Endothelial cell of umbilical vein (primary cell): ENCODE measurements at regions not wholly inside any gene's neighbourhood (a gene's known extent, or its start where the extent isn't known, plus 50 kb on each side); places are given as distances from the start of the nearest gene placed in this dataset.
"Not testable (repeated sequence)": the region's sequence is repeated elsewhere in the genome, so short reads cannot be mapped to it uniquely, and the experiment has no call there.

Experiments
- BruUV-seq: library from RNA; stranded (reverse); fragments of 400-500 nt; replicated peaks from 2 replicates; lab custom pipeline; 2021; lab: Mats Ljungman, UMichigan
- CTCF ChIA-PET: fragments of 300-600, 350-600 bp; sonication (Branson Sonifier 250); formaldehyde crosslinking; loops from one replicate; lab custom pipeline; 2021; ENCODE audit warnings: antibody characterized with exemption, inconsistent platforms; lab: Charles Lee
- POLR2A ChIA-PET: fragments of 300-600, 350-600 bp; sonication (Branson Sonifier 250); formaldehyde crosslinking; loops from one replicate; lab custom pipeline; 2021; ENCODE audit warnings: antibody characterized with exemption, inconsistent platforms; lab: Charles Lee
- DNase-seq: peaks from one replicate; pipeline ENCODE4 v3.0.0-alpha.2; 2011; ENCODE audit warnings: low read depth, low spot score
- FAIRE-seq: peaks from 2 replicates; lab custom pipeline; 2011; peaks lifted over from hg19 to GRCh38; lab: Jason Lieb, UNC
- H2AFZ ChIP-seq: 2 replicates; pipeline ENCODE4 v1.6.0; 2012; ENCODE audit warnings: low read depth, low read length, control low read depth, inconsistent platforms
- H3K27ac ChIP-seq: 2 replicates; pipeline ENCODE4 v1.5.1; 2011; ENCODE audit warnings: low read depth, mild to moderate bottlenecking, control low read depth, low read length, moderate library complexity; ENCODE audit not compliant: insufficient read depth
- H3K27me3 ChIP-seq, 2 experiments: 2 replicates each; pipeline versions ENCODE4 v1.6.0 to v1.6.1; 2011; ENCODE audit warnings: low read length in 2 of 2, mixed read lengths in 1 of 2; ENCODE audit not compliant: control insufficient read depth in 2 of 2, insufficient read depth in 2 of 2
- H3K36me3 ChIP-seq, 2 experiments: 2 replicates in 1 of 2; 3 replicates in 1 of 2; pipeline ENCODE4 v1.5.1; 2011; ENCODE audit warnings: low read length in 2 of 2, mild to moderate bottlenecking in 1 of 2, moderate library complexity in 1 of 2; ENCODE audit not compliant: control insufficient read depth in 2 of 2, insufficient read depth in 2 of 2; ENCODE audit errors: extremely low read depth in 1 of 2
- H3K4me1 ChIP-seq: 3 replicates; pipeline ENCODE4 v1.5.1; 2011; ENCODE audit warnings: mild to moderate bottlenecking, low read length; ENCODE audit not compliant: control insufficient read depth, insufficient read depth; ENCODE audit errors: extremely low read depth
- H3K4me2 ChIP-seq: 2 replicates; pipeline ENCODE4 v1.6.1; 2011; ENCODE audit warnings: low read length, control low read depth, mixed read lengths; ENCODE audit not compliant: insufficient read depth
- H3K4me3 ChIP-seq, 3 experiments: fragments of 200-600 bp in 1 of 3; sonication (generic), shearing (Covaris generic) in 1 of 3; replicated peaks in 1 of 3; 2 replicates each; pipeline ENCODE4 v1.5.1; 2011 to 2016; ENCODE audit warnings: control low read depth in 3 of 3, low read length in 3 of 3, mild to moderate bottlenecking in 2 of 3, inconsistent platforms in 1 of 3, low read depth in 1 of 3, moderate library complexity in 1 of 3; ENCODE audit not compliant: insufficient read depth in 1 of 3
- H3K79me2 ChIP-seq: 2 replicates; pipeline ENCODE4 v1.6.0; 2012; ENCODE audit warnings: low read length, inconsistent platforms; ENCODE audit not compliant: control insufficient read depth, insufficient read depth
- H3K9ac ChIP-seq: replicated peaks from 2 replicates; pipeline ENCODE3; 2011; ENCODE audit warnings: low read length, control low read depth; ENCODE audit not compliant: insufficient read depth; ENCODE audit errors: extremely low read depth
- H3K9me1 ChIP-seq: replicated peaks from 3 replicates; pipeline ENCODE4 v1.6.0; 2011; ENCODE audit warnings: mild to moderate bottlenecking, low read length; ENCODE audit not compliant: control insufficient read depth, insufficient read depth; ENCODE audit errors: extremely low read depth
- H3K9me3 ChIP-seq: replicated peaks from 2 replicates; pipeline ENCODE4 v1.5.1; 2012; ENCODE audit warnings: low read length, inconsistent platforms; ENCODE audit not compliant: control insufficient read depth, insufficient read depth
- H4K20me1 ChIP-seq: replicated peaks from 2 replicates; pipeline ENCODE3; 2011; ENCODE audit warnings: mild to moderate bottlenecking, low read length; ENCODE audit not compliant: control insufficient read depth, insufficient read depth; ENCODE audit errors: extremely low read depth
- FOS ChIP-seq: IDR thresholded peaks from 2 replicates; pipeline ENCODE4 v1.6.1; 2011; ENCODE audit warnings: mild to moderate bottlenecking, low read length, moderate library complexity, borderline replicate concordance; ENCODE audit not compliant: insufficient read depth
- GATA2 ChIP-seq: IDR thresholded peaks from 2 replicates; pipeline ENCODE4 v1.7.0; 2011; ENCODE audit warnings: low read depth, mild to moderate bottlenecking, moderate library complexity, mixed read lengths, low read length; ENCODE audit not compliant: insufficient read length, insufficient read depth
- POLR2AphosphoS5 ChIP-seq: IDR thresholded peaks from 2 replicates; pipeline ENCODE4 v1.6.1; 2012; ENCODE audit warnings: low read depth, mild to moderate bottlenecking, control low read depth, low read length, moderate library complexity; ENCODE audit not compliant: insufficient read depth
- dilution Hi-C: fragments of 300-500 bp; cut with MboI; formaldehyde crosslinking; loops from one replicate; pipeline ENCODE4 v1.15.0; 2019; ENCODE audit warnings: low sequenced_read_pairs; ENCODE audit not compliant: extremely low pct_ligation_motif_present
- intact Hi-C: fragments of 100-400 bp; cut with micrococcal nuclease; formaldehyde crosslinking; loops from one replicate; pipeline ENCODE4 v1.10.0; 2022
- TF ChIP-seq, protein P1 (sequence below): IDR thresholded peaks from 2 replicates; pipeline ENCODE4 v1.6.1; 2011; ENCODE audit not compliant: insufficient read depth, insufficient read length

DNA sequence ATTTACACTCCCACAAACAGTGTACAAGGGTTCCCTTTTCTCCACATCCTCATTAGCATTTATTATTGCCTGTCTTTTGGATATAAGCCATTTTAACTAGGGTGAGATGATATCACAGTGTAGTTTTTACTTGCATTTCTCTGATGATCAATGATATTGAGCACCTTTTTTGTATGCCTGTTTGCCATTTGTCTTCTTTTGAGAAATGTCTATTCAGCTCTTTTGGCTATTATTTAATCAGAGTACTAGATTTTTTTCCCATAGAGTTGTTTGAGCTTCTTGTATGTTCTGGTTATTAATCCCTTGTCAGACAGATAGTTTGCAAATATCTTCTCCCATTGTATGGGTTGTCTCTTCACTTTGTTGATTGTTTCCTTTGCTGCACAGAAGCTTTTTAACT, 190.6 kb downstream of the MAGEB17 start:
- FAIRE-seq, result no peak

DNA sequence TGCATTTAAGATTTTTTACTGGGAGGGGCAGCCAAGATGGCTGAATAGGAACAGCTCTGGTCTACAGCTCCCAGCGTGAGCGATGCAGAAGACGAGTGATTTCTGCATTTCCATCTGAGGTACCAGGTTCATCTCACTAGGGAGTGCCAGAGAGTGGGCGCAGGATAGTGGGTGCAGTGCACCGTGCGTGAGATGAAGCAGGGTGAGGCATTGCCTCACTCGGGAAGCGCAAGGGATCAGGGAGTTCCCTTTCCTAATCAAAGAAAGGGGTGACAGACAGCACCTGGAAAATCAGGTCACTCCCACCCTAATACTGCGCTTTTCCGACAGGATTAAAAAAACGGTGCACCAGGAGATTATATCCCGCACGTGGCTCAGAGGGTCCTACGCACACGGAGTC, 192.8 kb downstream of the MAGEB17 start:
- H3K4me1 ChIP-seq, dilution Hi-C loops, H3K36me3 ChIP-seq, DNase-seq, H3K4me3 ChIP-seq, H3K9me3 ChIP-seq, CTCF ChIA-PET, H3K27ac ChIP-seq, H4K20me1 ChIP-seq, FAIRE-seq, H3K9me1 ChIP-seq, H3K9ac ChIP-seq, intact Hi-C loops, H3K4me2 ChIP-seq, H3K79me2 ChIP-seq, POLR2A ChIA-PET, H2AFZ ChIP-seq, H3K27me3 ChIP-seq, BruUV-seq: not testable (repeated sequence)

More for the DNA sequence above, 190.6 kb downstream of the MAGEB17 start:
- Histone ChIP-seq H3K4me3 (no peak overlapping the region), H3K9ac (no peak overlapping the region), H3K4me1 (no peaks in the 10 kb centered on the region), H3K27me3 (no peaks in the 10 kb centered on the region), H3K4me2 (no peak overlapping the region), H3K27ac (no peak overlapping the region), H3K9me1 (no peaks in the 10 kb centered on the region), H3K79me2 (no peaks in the 10 kb centered on the region), H3K36me3 (no peaks in the 10 kb centered on the region), H2AFZ (no peak overlapping the region), H3K9me3 (no peaks in the 10 kb centered on the region), H4K20me1 (no peaks in the 10 kb centered on the region)
- DNase-seq, result no peak
- TF ChIP-seq GATA2, result no peak
- no peak for TF ChIP-seq POLR2AphosphoS5
- TF ChIP-seq, protein P1, sequence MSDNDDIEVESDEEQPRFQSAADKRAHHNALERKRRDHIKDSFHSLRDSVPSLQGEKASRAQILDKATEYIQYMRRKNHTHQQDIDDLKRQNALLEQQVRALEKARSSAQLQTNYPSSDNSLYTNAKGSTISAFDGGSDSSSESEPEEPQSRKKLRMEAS, result no peak
- no peak for TF ChIP-seq FOS
- intact Hi-C loops, result no loop called here
- CTCF ChIA-PET, result no interaction called here
- dilution Hi-C loops, result no loop called here
- POLR2A ChIA-PET, result no interaction called here
- BruUV-seq, result no TSS peak
